RWPE1 (cell line): ENCODE measurements at regions not wholly inside any gene's neighbourhood (a gene's known extent, or its start where the extent isn't known, plus 50 kb on each side); places are given as distances from the start of the nearest gene placed in this dataset.

Source experiments
- CTCF ChIA-PET: fragments of 350-600 bp; sonication (Branson Sonifier 250); formaldehyde crosslinking; extraction: SDS; loops from one replicate; lab custom pipeline; 2021; lab: Yijun Ruan, JAX
- POLR2A ChIA-PET: fragments of 400-600 bp; formaldehyde crosslinking; extraction: SDS; loops from one replicate; lab custom pipeline; 2020; ENCODE audit warnings: antibody characterized with exemption; ENCODE audit not compliant: low non-redundant PET; lab: Yijun Ruan, JAX
- DNase-seq: peaks from one replicate; pipeline ENCODE4 v3.0.0; 2012; ENCODE audit warnings: low spot score
- H3K27ac ChIP-seq: fragments of 450-650 bp; 2 replicates; pipeline ENCODE4 v1.5.1; 2017
- CTCF ChIP-seq: fragments of 450-650 bp; conservative IDR thresholded peaks from 2 replicates; pipeline ENCODE4 v1.5.1; 2017; ENCODE audit warnings: low read depth, mild to moderate bottlenecking

- H3K27ac ChIP-seq: no peak overlapping the region
- no peak for DNase-seq
- CTCF ChIA-PET: no interaction called here
- POLR2A ChIA-PET: no interaction called here
- no peak for TF ChIP-seq CTCF
These were observed 1054.2 kb downstream of the NAALADL2 start for GRCh38 chr3:175913286-175913685.

- POLR2A ChIA-PET: no interaction called here
- no peak for DNase-seq
- no peak overlapping the region for H3K27ac ChIP-seq
- CTCF ChIA-PET: no interaction called here
- no peak for TF ChIP-seq CTCF
These were observed 1052.8 kb downstream of the NAALADL2 start for GRCh38 chr3:175911937-175912336.

GRCh38 chr3:175902226-175902625 lies 1043.1 kb downstream of the NAALADL2 start:
- TF ChIP-seq CTCF: no peak
- POLR2A ChIA-PET: no interaction called here
- CTCF ChIA-PET: no interaction called here
- H3K27ac ChIP-seq: no peak overlapping the region
- no peak for DNase-seq

- ChIA-PET POLR2A (no interaction called here), CTCF (no interaction called here)
- TF ChIP-seq CTCF: no peak
- no peak overlapping the region for H3K27ac ChIP-seq
- no peak for DNase-seq
These were observed 1039.1 kb downstream of the NAALADL2 start for GRCh38 chr3:175898194-175898593.

GRCh38 chr3:175896655-175897054 lies 1037.5 kb downstream of the NAALADL2 start:
- DNase-seq: no peak
- CTCF ChIA-PET: no interaction called here
- no peak for TF ChIP-seq CTCF
- no peak overlapping the region for H3K27ac ChIP-seq
- POLR2A ChIA-PET: no interaction called here

- ChIA-PET POLR2A (no interaction called here), CTCF (no interaction called here)
- no peak overlapping the region for H3K27ac ChIP-seq
- no peak for TF ChIP-seq CTCF
- no peak for DNase-seq
These were observed 1036.6 kb downstream of the NAALADL2 start for GRCh38 chr3:175895731-175896130.

GRCh38 chr3:175893566-175893965 lies 1034.4 kb downstream of the NAALADL2 start:
- CTCF ChIA-PET: no interaction called here
- POLR2A ChIA-PET: no interaction called here
- DNase-seq: no peak
- no peak overlapping the region for H3K27ac ChIP-seq
- no peak for TF ChIP-seq CTCF
